ENCODE measurements at regions not wholly inside any gene's neighbourhood (a gene's known extent, or its start where the extent isn't known, plus 50 kb on each side); places are given as distances from the start of the nearest gene placed in this dataset.

GRCh38 chr12:28699029-28699428 lies 450.0 kb upstream of the FAR2 start:
- TF ChIP-seq CTCF (IDR thresholded peaks at IDR 0.05; ENCODE audit: borderline replicate concordance, extremely low read depth, low read length, poor library complexity, severe bottlenecking) (no peak), EZH2 (IDR thresholded peaks at IDR 0.05; ENCODE audit: borderline replicate concordance, low read depth, low read length, severe bottlenecking) (no peak)
